AG04450 (cell line): ENCODE measurements at regions not wholly inside any gene's neighbourhood (a gene's known extent, or its start where the extent isn't known, plus 50 kb on each side); places are given as distances from the start of the nearest gene placed in this dataset.

Source experiments
- CTCF ChIA-PET: fragments of 300-600, 350-600 bp; formaldehyde crosslinking; extraction: SDS; loops from one replicate; lab custom pipeline; 2022; ENCODE audit warnings: antibody characterized with exemption, inconsistent platforms; lab: Charles Lee
- POLR2A ChIA-PET: fragments of 350-600 bp; formaldehyde crosslinking; extraction: SDS; loops from one replicate; lab custom pipeline; 2021; ENCODE audit warnings: antibody characterized with exemption, inconsistent platforms; lab: Yijun Ruan, JAX
- DNase-seq: peaks from one replicate; pipeline ENCODE4 v3.0.0-alpha.2; 2011; ENCODE audit warnings: low read depth, low spot score
- H3K27ac ChIP-seq: one replicate; pipeline ENCODE4 v1.5.1; 2012; ENCODE audit warnings: low read depth, low read length, control low read depth
- H3K27me3 ChIP-seq: one replicate; pipeline ENCODE4 v1.6.0; 2012; ENCODE audit warnings: low read length; ENCODE audit not compliant: control insufficient read depth, insufficient read depth
- H3K4me3 ChIP-seq: 2 replicates; pipeline ENCODE4 v1.5.1; 2011; ENCODE audit warnings: mild to moderate bottlenecking, low read depth, low read length, control low read depth
- H3K9me3 ChIP-seq: 2 replicates; pipeline ENCODE4 v1.5.1; 2012; ENCODE audit warnings: low read length; ENCODE audit not compliant: control insufficient read depth, insufficient read depth
- CTCF ChIP-seq: IDR thresholded peaks from 2 replicates; pipeline ENCODE4 v1.5.1; 2011; ENCODE audit warnings: low read depth, low read length, control low read depth, inconsistent platforms

GRCh38 chr3:80052271-80052670 is 284.5 kb upstream of the ROBO1 start:
- no peak for DNase-seq
- Histone ChIP-seq H3K27ac (no peak overlapping the region), H3K27me3 (no peaks in the 10 kb centered on the region), H3K4me3 (no peak overlapping the region), H3K9me3 (peaks cover 9% of the 10 kb centered on the region; the same call in 1 of the 2 replicates)
- CTCF ChIA-PET, result no interaction called here
- POLR2A ChIA-PET, result no interaction called here
- no peak for TF ChIP-seq CTCF

- H3K27ac ChIP-seq, result no peak overlapping the region
- H3K9me3 ChIP-seq, result peaks cover 9% of the 10 kb centered on the region; the same call in 1 of the 2 replicates
- ChIA-PET CTCF (no interaction called here), POLR2A (no interaction called here)
- no peak for TF ChIP-seq CTCF
- DNase-seq, result no peak
- H3K4me3 ChIP-seq, result no peak overlapping the region
- H3K27me3 ChIP-seq, result no peaks in the 10 kb centered on the region
Measured at GRCh38 chr3:80051602-80051962, 283.8 kb upstream of the ROBO1 start.

GRCh38 chr3:80050826-80051601 is 283.2 kb upstream of the ROBO1 start:
- no peak for TF ChIP-seq CTCF
- CTCF ChIA-PET, result no interaction called here
- POLR2A ChIA-PET, result no interaction called here

GRCh38 chr3:80043226-80043625 is 275.4 kb upstream of the ROBO1 start:
- CTCF ChIA-PET, result no interaction called here
- H3K27ac ChIP-seq, result no peak overlapping the region
- H3K9me3 ChIP-seq, result no peaks in the 10 kb centered on the region
- DNase-seq, result no peak
- no peak overlapping the region for H3K4me3 ChIP-seq
- no peaks in the 10 kb centered on the region for H3K27me3 ChIP-seq
- POLR2A ChIA-PET, result no interaction called here
- no peak for TF ChIP-seq CTCF

More at GRCh38 chr3:80050826-80051601, 283.2 kb upstream of the ROBO1 start:
- Histone ChIP-seq H3K27ac (no peak overlapping the region), H3K27me3 (no peaks in the 10 kb centered on the region), H3K9me3 (peaks cover 9% of the 10 kb centered on the region; the same call in 1 of the 2 replicates), H3K4me3 (no peak overlapping the region)
- DNase-seq, result no peak

GRCh38 chr3:80040067-80040466 is 272.3 kb upstream of the ROBO1 start:
- no peak overlapping the region for H3K4me3 ChIP-seq
- ChIA-PET POLR2A (no interaction called here), CTCF (no interaction called here)
- no peak overlapping the region for H3K27ac ChIP-seq
- no peak for TF ChIP-seq CTCF
- no peak for DNase-seq
- H3K27me3 ChIP-seq, result no peaks in the 10 kb centered on the region
- H3K9me3 ChIP-seq, result no peaks in the 10 kb centered on the region
